Fibroblast of the aortic adventitia (primary cell): ENCODE measurements at regions not wholly inside any gene's neighbourhood (a gene's known extent, or its start where the extent isn't known, plus 50 kb on each side); places are given as distances from the start of the nearest gene placed in this dataset.

Experiments used
- DNase-seq: peaks from one replicate; pipeline ENCODE4 v3.0.0-alpha.2; 2010; ENCODE audit warnings: low read depth
- H3K4me3 ChIP-seq: 2 replicates; pipeline ENCODE4 v1.5.1; 2011; ENCODE audit warnings: low read depth, mild to moderate bottlenecking, control low read depth, low read length, moderate library complexity
- TF ChIP-seq, protein P1 (sequence below): IDR thresholded peaks from 2 replicates; pipeline ENCODE4 v1.5.1; 2011; ENCODE audit warnings: mild to moderate bottlenecking, low read length, control low read depth, inconsistent platforms; ENCODE audit not compliant: insufficient read depth

DNA sequence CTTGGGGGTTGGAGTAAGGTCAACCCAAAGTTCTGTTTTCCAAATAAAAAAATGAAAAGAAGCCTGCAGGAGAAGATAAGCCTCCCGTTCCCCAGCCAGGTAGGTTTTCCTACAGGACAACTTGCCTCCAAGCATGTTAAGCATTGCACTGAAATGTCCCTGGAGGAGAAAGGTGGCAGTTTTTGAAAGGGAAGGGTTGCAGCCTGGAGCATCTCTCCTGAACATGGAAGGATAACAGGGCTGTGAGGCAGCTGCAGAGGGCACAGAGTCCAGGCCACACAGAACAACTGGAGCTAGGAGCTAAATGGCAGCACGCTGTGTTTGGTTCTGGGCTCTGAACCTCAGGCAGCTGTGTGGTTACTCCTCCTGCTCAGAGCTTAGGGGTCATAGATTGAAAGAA is 452.9 kb downstream of the TCERG1L start:
- H3K4me3 ChIP-seq, result no peak overlapping the region
- TF ChIP-seq, protein P1, sequence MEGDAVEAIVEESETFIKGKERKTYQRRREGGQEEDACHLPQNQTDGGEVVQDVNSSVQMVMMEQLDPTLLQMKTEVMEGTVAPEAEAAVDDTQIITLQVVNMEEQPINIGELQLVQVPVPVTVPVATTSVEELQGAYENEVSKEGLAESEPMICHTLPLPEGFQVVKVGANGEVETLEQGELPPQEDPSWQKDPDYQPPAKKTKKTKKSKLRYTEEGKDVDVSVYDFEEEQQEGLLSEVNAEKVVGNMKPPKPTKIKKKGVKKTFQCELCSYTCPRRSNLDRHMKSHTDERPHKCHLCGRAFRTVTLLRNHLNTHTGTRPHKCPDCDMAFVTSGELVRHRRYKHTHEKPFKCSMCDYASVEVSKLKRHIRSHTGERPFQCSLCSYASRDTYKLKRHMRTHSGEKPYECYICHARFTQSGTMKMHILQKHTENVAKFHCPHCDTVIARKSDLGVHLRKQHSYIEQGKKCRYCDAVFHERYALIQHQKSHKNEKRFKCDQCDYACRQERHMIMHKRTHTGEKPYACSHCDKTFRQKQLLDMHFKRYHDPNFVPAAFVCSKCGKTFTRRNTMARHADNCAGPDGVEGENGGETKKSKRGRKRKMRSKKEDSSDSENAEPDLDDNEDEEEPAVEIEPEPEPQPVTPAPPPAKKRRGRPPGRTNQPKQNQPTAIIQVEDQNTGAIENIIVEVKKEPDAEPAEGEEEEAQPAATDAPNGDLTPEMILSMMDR, result no peak
- no peak for DNase-seq

- TF ChIP-seq, protein P1, result no peak
- DNase-seq, result no peak
- no peak overlapping the region for H3K4me3 ChIP-seq
These were observed 452.1 kb downstream of the TCERG1L start for GRCh38 chr10:130859427-130859826.

DNA sequence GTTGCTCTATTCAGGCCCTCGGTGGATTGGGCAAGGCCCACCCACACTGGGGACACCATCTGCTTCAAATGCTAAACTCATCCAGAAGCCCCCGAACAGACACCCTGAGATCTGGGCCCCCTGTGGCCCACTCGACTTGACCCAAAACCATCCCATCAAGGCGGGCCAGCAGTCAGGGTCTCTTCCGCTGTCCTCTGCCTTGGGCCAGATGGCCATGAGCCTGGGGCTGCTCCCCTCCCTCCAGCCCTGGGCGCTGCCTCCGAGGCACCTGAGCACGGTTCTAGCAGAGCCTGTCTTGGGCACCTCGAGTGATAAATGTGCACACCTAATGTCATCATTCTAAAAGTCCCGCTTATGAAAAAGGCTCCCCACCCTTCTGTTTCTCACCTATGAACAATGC is 449.4 kb downstream of the TCERG1L start:
- TF ChIP-seq, protein P1, result no peak
- DNase-seq, result no peak
- no peak overlapping the region for H3K4me3 ChIP-seq

DNA sequence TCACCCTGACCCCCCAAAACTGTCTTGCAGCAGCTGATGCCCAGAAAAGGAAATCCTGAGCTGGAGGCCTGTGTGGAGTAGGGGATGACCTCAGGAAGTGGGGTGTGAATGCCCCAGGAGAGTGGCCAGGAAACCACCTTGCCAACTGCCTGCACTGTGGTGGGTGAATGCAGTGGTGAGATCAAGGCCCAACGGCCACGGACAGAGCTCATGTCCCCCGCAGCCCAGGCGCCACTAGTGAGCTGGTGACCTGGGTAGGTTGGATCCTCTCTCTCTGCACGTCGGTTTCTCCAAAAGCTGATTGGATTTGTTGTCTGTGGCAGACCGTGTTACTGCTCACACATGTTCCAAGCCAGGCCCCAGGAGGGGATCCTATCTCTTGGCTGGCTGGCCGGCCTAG is 448.9 kb downstream of the TCERG1L start:
- TF ChIP-seq, protein P1, result no peak
- H3K4me3 ChIP-seq, result no peak overlapping the region
- no peak for DNase-seq

DNA sequence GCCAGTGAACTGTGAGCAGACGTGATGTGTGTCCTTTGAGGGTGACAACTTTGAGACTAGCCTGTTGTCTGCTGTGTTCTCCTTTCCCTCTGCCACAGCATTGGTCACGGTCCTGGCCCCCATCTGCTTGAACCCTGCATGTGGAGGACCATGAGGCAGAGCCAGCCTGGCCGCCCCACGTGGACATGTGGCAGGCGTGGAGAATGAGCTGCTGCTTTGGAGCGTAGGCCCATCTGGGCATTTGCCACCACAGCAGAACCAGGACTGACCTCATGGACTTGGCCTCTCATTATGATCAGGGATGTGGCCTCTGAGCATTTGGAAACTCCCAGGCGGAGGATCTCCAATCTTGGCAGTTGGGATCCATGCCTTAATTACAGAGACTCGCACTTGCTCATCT is 448.5 kb downstream of the TCERG1L start:
- DNase-seq, result no peak
- H3K4me3 ChIP-seq, result no peak overlapping the region
- TF ChIP-seq, protein P1, result no peak

DNA sequence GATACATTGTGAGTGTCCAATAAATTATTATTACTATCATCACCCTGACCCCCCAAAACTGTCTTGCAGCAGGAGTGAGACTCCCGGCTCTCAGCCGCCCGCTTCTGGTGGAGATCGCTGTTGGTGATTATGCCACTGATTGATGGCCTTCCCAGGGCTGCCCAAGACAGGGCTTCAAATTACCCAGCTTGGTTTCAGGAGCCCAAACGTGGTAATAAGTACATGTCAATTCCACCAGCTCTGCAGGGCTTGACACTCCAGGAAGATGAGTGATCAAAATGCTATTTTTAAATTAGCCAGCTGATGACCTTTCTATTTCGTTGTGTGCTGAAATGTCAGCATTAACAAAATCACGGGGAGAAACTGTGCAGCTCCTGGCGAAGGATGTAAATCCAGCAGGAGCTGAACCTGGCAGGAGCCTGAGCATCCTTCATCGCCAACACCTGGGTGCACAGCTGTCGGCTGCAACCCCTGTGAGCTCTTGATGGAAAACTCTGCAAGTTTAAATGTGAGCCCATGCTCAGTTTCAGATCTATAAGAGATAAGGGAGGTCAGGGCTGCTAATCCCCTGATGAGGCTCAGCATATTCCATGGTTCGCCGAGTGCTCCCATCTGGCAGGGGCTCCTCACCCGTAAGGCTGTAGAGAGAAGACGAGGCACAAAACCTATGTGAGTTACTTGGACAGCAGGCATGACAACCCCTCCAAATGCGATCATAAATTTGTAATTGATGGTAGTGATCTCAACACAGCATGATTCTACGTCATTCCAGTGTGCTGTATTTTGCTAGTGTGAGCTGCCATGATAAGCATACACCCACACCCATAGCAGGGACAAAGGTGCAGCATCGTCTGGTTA is 446.3 kb downstream of the TCERG1L start:
- no peak overlapping the region for H3K4me3 ChIP-seq
- TF ChIP-seq, protein P1, result no peak
- DNase-seq, result no peak
